GM23248 (cell line): ENCODE measurements at regions not wholly inside any gene's neighbourhood (a gene's known extent, or its start where the extent isn't known, plus 50 kb on each side); places are given as distances from the start of the nearest gene placed in this dataset.

Experiments
- EZH2 ChIP-seq: fragments of 200-600 bp; sonication (generic); IDR thresholded peaks from 2 replicates; pipeline ENCODE4 v1.6.1; 2018; ENCODE audit warnings: antibody characterized with exemption, mild to moderate bottlenecking; ENCODE audit not compliant: insufficient read depth, poor library complexity, severe bottlenecking
- EZH2phosphoT487 ChIP-seq: fragments of 200-600 bp; sonication (generic); IDR thresholded peaks from 2 replicates; pipeline ENCODE4 v1.6.1; 2018; ENCODE audit warnings: antibody characterized with exemption, moderate library complexity, mild to moderate bottlenecking, low read depth; ENCODE audit not compliant: insufficient read depth

DNA sequence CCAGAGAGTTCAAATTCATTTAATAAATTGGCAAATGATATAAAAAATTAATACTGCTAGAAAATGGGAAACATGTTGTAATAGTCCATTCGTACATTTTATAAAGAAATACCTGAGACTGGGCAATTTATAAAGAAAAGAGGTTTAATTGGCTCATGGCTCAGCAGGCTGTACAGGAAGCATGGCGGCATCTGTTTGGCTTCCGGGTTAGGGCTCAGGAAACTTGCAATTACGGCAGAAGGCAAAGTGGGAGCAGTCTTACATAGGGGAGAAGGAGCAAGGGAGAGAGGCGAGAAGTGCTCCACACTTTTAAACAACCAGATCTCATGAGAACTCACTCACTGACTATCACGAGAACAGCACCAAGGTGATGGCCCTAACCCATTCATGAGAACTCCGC is 512.0 kb downstream of the DACH1 start:
- TF ChIP-seq EZH2, result no peak
- TF ChIP-seq EZH2phosphoT487, result no peak
